ENCODE measurements at regions not wholly inside any gene's neighbourhood (a gene's known extent, or its start where the extent isn't known, plus 50 kb on each side); places are given as distances from the start of the nearest gene placed in this dataset.

DNA sequence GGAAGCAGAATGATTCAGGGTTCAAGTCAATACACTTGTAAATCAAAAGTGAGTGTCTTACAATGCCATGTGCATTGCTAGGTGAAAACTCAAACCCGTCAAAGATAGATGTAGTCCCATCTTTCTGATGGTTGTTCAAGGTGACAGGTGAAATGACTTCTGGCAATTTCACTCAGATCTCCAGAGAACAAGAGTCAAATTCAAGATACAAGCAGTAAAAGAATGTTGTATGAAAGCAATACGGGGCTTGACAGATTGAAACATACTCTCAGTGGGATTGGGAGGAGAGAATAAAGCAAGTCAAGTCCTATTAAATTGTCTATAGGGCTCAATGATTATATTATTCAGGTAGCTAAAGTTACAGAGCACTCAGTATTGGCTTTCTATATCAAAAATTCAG lies 105.1 kb upstream of the ANXA10 start:
- TF ChIP-seq, protein P1, sequence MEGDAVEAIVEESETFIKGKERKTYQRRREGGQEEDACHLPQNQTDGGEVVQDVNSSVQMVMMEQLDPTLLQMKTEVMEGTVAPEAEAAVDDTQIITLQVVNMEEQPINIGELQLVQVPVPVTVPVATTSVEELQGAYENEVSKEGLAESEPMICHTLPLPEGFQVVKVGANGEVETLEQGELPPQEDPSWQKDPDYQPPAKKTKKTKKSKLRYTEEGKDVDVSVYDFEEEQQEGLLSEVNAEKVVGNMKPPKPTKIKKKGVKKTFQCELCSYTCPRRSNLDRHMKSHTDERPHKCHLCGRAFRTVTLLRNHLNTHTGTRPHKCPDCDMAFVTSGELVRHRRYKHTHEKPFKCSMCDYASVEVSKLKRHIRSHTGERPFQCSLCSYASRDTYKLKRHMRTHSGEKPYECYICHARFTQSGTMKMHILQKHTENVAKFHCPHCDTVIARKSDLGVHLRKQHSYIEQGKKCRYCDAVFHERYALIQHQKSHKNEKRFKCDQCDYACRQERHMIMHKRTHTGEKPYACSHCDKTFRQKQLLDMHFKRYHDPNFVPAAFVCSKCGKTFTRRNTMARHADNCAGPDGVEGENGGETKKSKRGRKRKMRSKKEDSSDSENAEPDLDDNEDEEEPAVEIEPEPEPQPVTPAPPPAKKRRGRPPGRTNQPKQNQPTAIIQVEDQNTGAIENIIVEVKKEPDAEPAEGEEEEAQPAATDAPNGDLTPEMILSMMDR (IDR thresholded peaks at IDR 0.05) = no peak
- no peak for TF ChIP-seq EZH2 (IDR thresholded peaks at IDR 0.05)

Data from neural progenitor cell (in vitro differentiated cells).